GM12878 (cell line): ENCODE measurements at regions not wholly inside any gene's neighbourhood (a gene's known extent, or its start where the extent isn't known, plus 50 kb on each side); places are given as distances from the start of the nearest gene placed in this dataset.

ENCODE experiments used
- ATAC-seq: fragments of 200-7000 bp; cut with Tn5 transposase; 3 replicates; pipeline ENCODE4 v1.9.1; 2020; ENCODE audit warnings: mild to moderate bottlenecking, moderate library complexity
- BruUV-seq: library from RNA; stranded (reverse); fragments of 400-500 nt; replicated peaks from 2 replicates; lab custom pipeline; 2021; lab: Mats Ljungman, UMichigan
- CTCF ChIA-PET: fragments of 300-600 bp; sonication (Branson Sonifier 250); formaldehyde crosslinking; extraction: SDS; loops from one replicate; lab custom pipeline; 2021; ENCODE audit warnings: inconsistent platforms; lab: Yijun Ruan, JAX
- POLR2A ChIA-PET: fragments of 350-600 bp; formaldehyde crosslinking; extraction: SDS; loops from one replicate; lab custom pipeline; 2021; ENCODE audit warnings: inconsistent platforms; lab: Charles Lee
- RAD21 ChIA-PET: fragments of 300-600 bp; sonication (Branson Sonifier 250); formaldehyde crosslinking; loops from one replicate; lab custom pipeline; 2023; ENCODE audit warnings: antibody characterized with exemption; ENCODE audit not compliant: unreplicated experiment; lab: Charles Lee
- SMC1A ChIA-PET: fragments of 300-600 bp; sonication (Branson Sonifier 250); formaldehyde crosslinking; loops from one replicate; lab custom pipeline; 2023; ENCODE audit not compliant: unreplicated experiment, uncharacterized antibody; lab: Charles Lee
- DNase-seq: peaks from one replicate; pipeline ENCODE4 v3.0.0-alpha.2; 2011; ENCODE audit warnings: low read depth, low spot score
- FAIRE-seq: peaks from 3 replicates; lab custom pipeline; 2011; peaks lifted over from hg19 to GRCh38; lab: Jason Lieb, UNC
- H2AFZ ChIP-seq: 2 replicates; pipeline ENCODE4 v1.6.0; 2011; ENCODE audit warnings: low read depth, low read length, control low read depth; ENCODE audit not compliant: control insufficient read depth
- H3K27ac ChIP-seq: 2 replicates; pipeline ENCODE4 v1.5.1; 2011; ENCODE audit warnings: control low read depth; ENCODE audit not compliant: control insufficient read depth, insufficient read depth
- H3K27me3 ChIP-seq, 2 experiments: replicated peaks in 1 of 2; 2 replicates each; pipeline versions ENCODE4 v1.6.0 to v1.6.1; 2011; ENCODE audit warnings: low read length in 1 of 2; ENCODE audit not compliant: control insufficient read depth in 2 of 2, insufficient read depth in 2 of 2
- H3K36me3 ChIP-seq, 2 experiments: 2 replicates each; pipeline ENCODE4 v1.5.1; 2011; ENCODE audit warnings: low read length in 1 of 2; ENCODE audit not compliant: control insufficient read depth in 2 of 2, insufficient read depth in 2 of 2
- H3K4me1 ChIP-seq: 2 replicates; pipeline ENCODE4 v1.6.1; 2011; ENCODE audit warnings: mild to moderate bottlenecking, low read length, moderate library complexity, mixed read lengths; ENCODE audit not compliant: control insufficient read depth, insufficient read depth
- H3K4me2 ChIP-seq: 2 replicates; pipeline ENCODE4 v1.6.0; 2011; ENCODE audit warnings: control low read depth; ENCODE audit not compliant: control insufficient read depth, insufficient read depth
- H3K4me3 ChIP-seq: fragments of 200-600 bp; sonication (generic); 2 replicates; pipeline ENCODE4 v1.5.1; 2016
- H3K79me2 ChIP-seq: 2 replicates; pipeline ENCODE4 v1.6.0; 2011; ENCODE audit warnings: low read length; ENCODE audit not compliant: control insufficient read depth, insufficient read depth
- H3K9ac ChIP-seq: 2 replicates; pipeline ENCODE4 v1.8.0; 2011; ENCODE audit warnings: low read length, control low read depth, mixed read lengths; ENCODE audit not compliant: control insufficient read depth, insufficient read depth
- H3K9me3 ChIP-seq: replicated peaks from 3 replicates; pipeline ENCODE4 v1.5.1; 2011; ENCODE audit warnings: mild to moderate bottlenecking, low read length; ENCODE audit not compliant: control insufficient read depth, insufficient read depth
- H4K20me1 ChIP-seq: 2 replicates; pipeline ENCODE4 v1.6.0; 2011; ENCODE audit not compliant: control insufficient read depth, insufficient read depth
- CBFB ChIP-seq: IDR thresholded peaks from 2 replicates; pipeline ENCODE4 v1.6.1; 2016; ENCODE audit warnings: antibody characterized with exemption, low read depth
- DPF2 ChIP-seq: fragments of 450-650 bp; IDR thresholded peaks from 2 replicates; pipeline ENCODE4 v1.6.1; 2017; ENCODE audit warnings: mild to moderate bottlenecking
- EGR1 ChIP-seq, 2 experiments: IDR thresholded peaks; 1 replicate in 1 of 2; 2 replicates in 1 of 2; pipeline ENCODE4 v1.6.1; 2011 to 2012; ENCODE audit warnings: low read depth in 2 of 2, low read length in 2 of 2, borderline replicate concordance in 1 of 2, mild to moderate bottlenecking in 1 of 2, moderate library complexity in 1 of 2
- HCFC1 ChIP-seq: fragments of 150-350 bp; IDR thresholded peaks from 2 replicates; pipeline ENCODE4 v1.6.1; 2014; ENCODE audit warnings: low read length
- HDAC2 ChIP-seq: fragments of 200-600 bp; sonication (generic); IDR thresholded peaks from 2 replicates; pipeline ENCODE4 v1.6.1; 2017
- KAT2A ChIP-seq: conservative IDR thresholded peaks from 2 replicates; pipeline ENCODE4 v1.6.1; 2011; ENCODE audit warnings: low read depth, low read length; ENCODE audit not compliant: control insufficient read depth
- LARP7 ChIP-seq: fragments of 450-650 bp; IDR thresholded peaks from 2 replicates; pipeline ENCODE4 v1.6.1; 2017; ENCODE audit warnings: mild to moderate bottlenecking
- NFYA ChIP-seq: IDR thresholded peaks from 2 replicates; pipeline ENCODE4 v1.6.1; 2011; ENCODE audit warnings: low read depth, mild to moderate bottlenecking, low read length, improper control_type of control experiment, borderline replicate concordance
- RBBP5 ChIP-seq: fragments of 200-600 bp; sonication (generic); conservative IDR thresholded peaks from 2 replicates; pipeline ENCODE4 v1.6.1; 2016
- SIX5 ChIP-seq: IDR thresholded peaks from 2 replicates; pipeline ENCODE4 v1.6.1; 2011; ENCODE audit warnings: mild to moderate bottlenecking, low read depth, low read length, moderate library complexity; ENCODE audit not compliant: severe bottlenecking
- SP1 ChIP-seq: IDR thresholded peaks from one replicate; pipeline ENCODE4 v1.6.1; 2011; ENCODE audit warnings: low read depth, low read length
- TAF1 ChIP-seq: IDR thresholded peaks from 2 replicates; pipeline ENCODE4 v1.6.1; 2011; ENCODE audit warnings: mild to moderate bottlenecking, low read depth, low read length, borderline replicate concordance
- TBL1XR1 ChIP-seq: IDR thresholded peaks from 2 replicates; pipeline ENCODE4 v1.6.1; 2012; ENCODE audit warnings: low read depth, low read length, improper control_type of control experiment
- WRNIP1 ChIP-seq: IDR thresholded peaks from 2 replicates; pipeline ENCODE4 v1.6.1; 2011; ENCODE audit warnings: low read depth, low read length, improper control_type of control experiment, borderline replicate concordance
- ZZZ3 ChIP-seq: IDR thresholded peaks from 2 replicates; pipeline ENCODE4 v1.6.1; 2011; ENCODE audit warnings: low read depth; ENCODE audit not compliant: control insufficient read depth, insufficient read length
- WGBS: methylation state at CpG from one replicate; pipeline ENCODE4 v1.1.6; 2016; ENCODE audit warnings: low lambda C conversion rate; ENCODE audit not compliant: insufficient replicate concordance, insufficient coverage; ENCODE audit errors: missing lambda C conversion rate; 5-methylcytosine and 5-hydroxymethylcytosine counted together
- in situ Hi-C: fragments of 300-500 bp; cut with MboI; formaldehyde crosslinking; loops from 9 replicates; pipeline ENCODE4 v1.14.3; 2018; ENCODE audit warnings: mixed read lengths
- intact Hi-C: fragments of 100-400 bp; cut with micrococcal nuclease; formaldehyde crosslinking; loops from one replicate; pipeline ENCODE4 v1.14.2; 2022; ENCODE audit not compliant: unreplicated experiment
- TF ChIP-seq, protein P1 (sequence below): IDR thresholded peaks from 2 replicates; pipeline ENCODE4 v1.6.1; 2011; ENCODE audit warnings: low read depth, mild to moderate bottlenecking, low read length, moderate library complexity, borderline replicate concordance; ENCODE audit errors: extremely low read depth
- TF ChIP-seq, protein P2 (sequence below): IDR thresholded peaks from 2 replicates; pipeline ENCODE4 v1.6.1; 2012; ENCODE audit warnings: low read length, inconsistent platforms
- TF ChIP-seq, protein P3 (sequence below): fragments of 150-350 bp; IDR thresholded peaks from 2 replicates; pipeline ENCODE4 v1.6.1; 2016; ENCODE audit warnings: low read depth, low read length
- TF ChIP-seq, protein P4 (sequence below): IDR thresholded peaks from 2 replicates; pipeline ENCODE4 v1.6.1; 2011; ENCODE audit warnings: mild to moderate bottlenecking, low read depth, low read length, moderate library complexity; ENCODE audit not compliant: insufficient replicate concordance
- TF ChIP-seq, protein P5 (sequence below): fragments of 450-650 bp; IDR thresholded peaks from 2 replicates; pipeline ENCODE4 v1.6.1; 2014; ENCODE audit warnings: mild to moderate bottlenecking

DNA sequence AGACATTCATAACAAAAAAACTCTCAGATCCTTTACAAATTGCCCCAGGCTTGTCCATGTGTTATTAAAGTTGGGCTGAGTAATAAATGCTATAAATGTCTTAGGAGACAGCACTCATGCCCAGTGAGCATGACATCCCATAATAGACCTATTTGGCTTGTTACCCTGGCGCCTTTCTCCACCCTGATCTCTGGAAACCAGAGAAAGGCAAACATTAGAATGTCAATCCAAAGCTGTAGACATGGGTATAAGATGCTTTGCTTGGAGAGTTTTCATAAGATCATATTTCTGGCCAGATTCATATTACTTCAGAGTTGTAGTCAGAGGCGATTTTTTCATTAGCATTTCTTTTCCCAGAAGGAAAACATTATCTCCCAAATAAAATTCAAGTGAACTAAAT is 161.3 kb upstream of the UBASH3B start:
- TF ChIP-seq KAT2A = no peak
- TF ChIP-seq, protein P1, sequence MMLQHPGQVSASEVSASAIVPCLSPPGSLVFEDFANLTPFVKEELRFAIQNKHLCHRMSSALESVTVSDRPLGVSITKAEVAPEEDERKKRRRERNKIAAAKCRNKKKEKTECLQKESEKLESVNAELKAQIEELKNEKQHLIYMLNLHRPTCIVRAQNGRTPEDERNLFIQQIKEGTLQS = no peak
- TF ChIP-seq, protein P2, sequence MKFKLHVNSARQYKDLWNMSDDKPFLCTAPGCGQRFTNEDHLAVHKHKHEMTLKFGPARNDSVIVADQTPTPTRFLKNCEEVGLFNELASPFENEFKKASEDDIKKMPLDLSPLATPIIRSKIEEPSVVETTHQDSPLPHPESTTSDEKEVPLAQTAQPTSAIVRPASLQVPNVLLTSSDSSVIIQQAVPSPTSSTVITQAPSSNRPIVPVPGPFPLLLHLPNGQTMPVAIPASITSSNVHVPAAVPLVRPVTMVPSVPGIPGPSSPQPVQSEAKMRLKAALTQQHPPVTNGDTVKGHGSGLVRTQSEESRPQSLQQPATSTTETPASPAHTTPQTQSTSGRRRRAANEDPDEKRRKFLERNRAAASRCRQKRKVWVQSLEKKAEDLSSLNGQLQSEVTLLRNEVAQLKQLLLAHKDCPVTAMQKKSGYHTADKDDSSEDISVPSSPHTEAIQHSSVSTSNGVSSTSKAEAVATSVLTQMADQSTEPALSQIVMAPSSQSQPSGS = no peak
- TF ChIP-seq, protein P3, sequence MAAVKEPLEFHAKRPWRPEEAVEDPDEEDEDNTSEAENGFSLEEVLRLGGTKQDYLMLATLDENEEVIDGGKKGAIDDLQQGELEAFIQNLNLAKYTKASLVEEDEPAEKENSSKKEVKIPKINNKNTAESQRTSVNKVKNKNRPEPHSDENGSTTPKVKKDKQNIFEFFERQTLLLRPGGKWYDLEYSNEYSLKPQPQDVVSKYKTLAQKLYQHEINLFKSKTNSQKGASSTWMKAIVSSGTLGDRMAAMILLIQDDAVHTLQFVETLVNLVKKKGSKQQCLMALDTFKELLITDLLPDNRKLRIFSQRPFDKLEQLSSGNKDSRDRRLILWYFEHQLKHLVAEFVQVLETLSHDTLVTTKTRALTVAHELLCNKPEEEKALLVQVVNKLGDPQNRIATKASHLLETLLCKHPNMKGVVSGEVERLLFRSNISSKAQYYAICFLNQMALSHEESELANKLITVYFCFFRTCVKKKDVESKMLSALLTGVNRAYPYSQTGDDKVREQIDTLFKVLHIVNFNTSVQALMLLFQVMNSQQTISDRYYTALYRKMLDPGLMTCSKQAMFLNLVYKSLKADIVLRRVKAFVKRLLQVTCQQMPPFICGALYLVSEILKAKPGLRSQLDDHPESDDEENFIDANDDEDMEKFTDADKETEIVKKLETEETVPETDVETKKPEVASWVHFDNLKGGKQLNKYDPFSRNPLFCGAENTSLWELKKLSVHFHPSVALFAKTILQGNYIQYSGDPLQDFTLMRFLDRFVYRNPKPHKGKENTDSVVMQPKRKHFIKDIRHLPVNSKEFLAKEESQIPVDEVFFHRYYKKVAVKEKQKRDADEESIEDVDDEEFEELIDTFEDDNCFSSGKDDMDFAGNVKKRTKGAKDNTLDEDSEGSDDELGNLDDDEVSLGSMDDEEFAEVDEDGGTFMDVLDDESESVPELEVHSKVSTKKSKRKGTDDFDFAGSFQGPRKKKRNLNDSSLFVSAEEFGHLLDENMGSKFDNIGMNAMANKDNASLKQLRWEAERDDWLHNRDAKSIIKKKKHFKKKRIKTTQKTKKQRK = no peak
- no peak for TF ChIP-seq HCFC1
- TF ChIP-seq TBL1XR1 = no peak
- no peak for TF ChIP-seq TAF1
- TF ChIP-seq, protein P4, sequence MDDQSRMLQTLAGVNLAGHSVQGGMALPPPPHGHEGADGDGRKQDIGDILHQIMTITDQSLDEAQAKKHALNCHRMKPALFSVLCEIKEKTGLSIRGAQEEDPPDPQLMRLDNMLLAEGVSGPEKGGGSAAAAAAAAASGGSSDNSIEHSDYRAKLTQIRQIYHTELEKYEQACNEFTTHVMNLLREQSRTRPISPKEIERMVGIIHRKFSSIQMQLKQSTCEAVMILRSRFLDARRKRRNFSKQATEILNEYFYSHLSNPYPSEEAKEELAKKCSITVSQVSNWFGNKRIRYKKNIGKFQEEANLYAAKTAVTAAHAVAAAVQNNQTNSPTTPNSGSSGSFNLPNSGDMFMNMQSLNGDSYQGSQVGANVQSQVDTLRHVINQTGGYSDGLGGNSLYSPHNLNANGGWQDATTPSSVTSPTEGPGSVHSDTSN = no peak
- no peak for TF ChIP-seq CBFB
- TF ChIP-seq SP1 = no peak
- no peak for TF ChIP-seq WRNIP1
- no peak for TF ChIP-seq RBBP5
- TF ChIP-seq DPF2 = no peak
- TF ChIP-seq HDAC2 = no peak
- TF ChIP-seq, protein P5, sequence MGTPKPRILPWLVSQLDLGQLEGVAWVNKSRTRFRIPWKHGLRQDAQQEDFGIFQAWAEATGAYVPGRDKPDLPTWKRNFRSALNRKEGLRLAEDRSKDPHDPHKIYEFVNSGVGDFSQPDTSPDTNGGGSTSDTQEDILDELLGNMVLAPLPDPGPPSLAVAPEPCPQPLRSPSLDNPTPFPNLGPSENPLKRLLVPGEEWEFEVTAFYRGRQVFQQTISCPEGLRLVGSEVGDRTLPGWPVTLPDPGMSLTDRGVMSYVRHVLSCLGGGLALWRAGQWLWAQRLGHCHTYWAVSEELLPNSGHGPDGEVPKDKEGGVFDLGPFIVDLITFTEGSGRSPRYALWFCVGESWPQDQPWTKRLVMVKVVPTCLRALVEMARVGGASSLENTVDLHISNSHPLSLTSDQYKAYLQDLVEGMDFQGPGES = no peak
- no peak for TF ChIP-seq ZZZ3
- TF ChIP-seq SIX5 = no peak
- TF ChIP-seq EGR1 (IDR thresholded peaks at IDR 0.05; ENCODE audit: borderline replicate concordance in 1 of 2, low read depth in 2 of 2, low read length in 2 of 2) = no peak
- no peak for TF ChIP-seq LARP7
- no peak for TF ChIP-seq NFYA
- TF ChIP-seq, all 136 proteins: peak for 0
- no TSS peak for BruUV-seq
- RAD21 ChIA-PET = no interaction called here
- FAIRE-seq = no peak
- H3K4me1 ChIP-seq = no peaks in the 10 kb centered on the region
- no peak overlapping the region for H3K4me2 ChIP-seq
- no peak for ATAC-seq
- H3K36me3 ChIP-seq = no peaks in the 10 kb centered on the region
- H3K79me2 ChIP-seq = no peaks in the 10 kb centered on the region
- WGBS = 0% methylated on average over 2 of the region's 2 CpGs
- no peak overlapping the region for H2AFZ ChIP-seq
- CTCF ChIA-PET = no interaction called here
- intact Hi-C loops (no loop called here), in situ Hi-C loops (no loop called here)
- SMC1A ChIA-PET = no interaction called here
- DNase-seq = no peak
- H3K9ac ChIP-seq = no peak overlapping the region
- no peaks in the 10 kb centered on the region for H3K9me3 ChIP-seq
- H3K27me3 ChIP-seq = no peaks in the 10 kb centered on the region; a peak in 1 of 4 replicates
- H3K4me3 ChIP-seq = no peak overlapping the region
- no peak overlapping the region for H3K27ac ChIP-seq
- H4K20me1 ChIP-seq = no peaks in the 10 kb centered on the region
- POLR2A ChIA-PET = no interaction called here
